ENCODE measurements at regions not wholly inside any gene's neighbourhood (a gene's known extent, or its start where the extent isn't known, plus 50 kb on each side); places are given as distances from the start of the nearest gene placed in this dataset.

DNA sequence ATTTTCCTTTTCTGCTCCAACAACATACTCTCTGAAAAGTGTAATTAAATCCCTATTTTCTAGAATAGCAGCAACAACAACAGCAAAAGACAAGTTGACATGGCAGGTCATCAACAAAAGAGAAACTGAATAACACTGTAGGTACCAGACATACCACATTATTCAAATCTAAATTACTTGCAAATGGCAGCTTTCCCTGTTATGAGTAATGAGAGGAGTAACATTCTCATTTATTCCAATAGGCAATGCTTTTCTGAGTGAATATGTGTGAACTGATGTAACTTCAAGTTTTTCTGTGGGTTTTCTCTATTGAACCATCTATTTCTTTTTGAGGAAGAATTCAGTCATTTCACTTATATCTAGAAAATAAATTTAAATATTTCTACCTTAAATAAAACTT lies 501.5 kb downstream of the TRIB2 start:
- no peak for TF ChIP-seq POLR2A (IDR thresholded peaks at IDR 0.05)
- TF ChIP-seq, protein P1, sequence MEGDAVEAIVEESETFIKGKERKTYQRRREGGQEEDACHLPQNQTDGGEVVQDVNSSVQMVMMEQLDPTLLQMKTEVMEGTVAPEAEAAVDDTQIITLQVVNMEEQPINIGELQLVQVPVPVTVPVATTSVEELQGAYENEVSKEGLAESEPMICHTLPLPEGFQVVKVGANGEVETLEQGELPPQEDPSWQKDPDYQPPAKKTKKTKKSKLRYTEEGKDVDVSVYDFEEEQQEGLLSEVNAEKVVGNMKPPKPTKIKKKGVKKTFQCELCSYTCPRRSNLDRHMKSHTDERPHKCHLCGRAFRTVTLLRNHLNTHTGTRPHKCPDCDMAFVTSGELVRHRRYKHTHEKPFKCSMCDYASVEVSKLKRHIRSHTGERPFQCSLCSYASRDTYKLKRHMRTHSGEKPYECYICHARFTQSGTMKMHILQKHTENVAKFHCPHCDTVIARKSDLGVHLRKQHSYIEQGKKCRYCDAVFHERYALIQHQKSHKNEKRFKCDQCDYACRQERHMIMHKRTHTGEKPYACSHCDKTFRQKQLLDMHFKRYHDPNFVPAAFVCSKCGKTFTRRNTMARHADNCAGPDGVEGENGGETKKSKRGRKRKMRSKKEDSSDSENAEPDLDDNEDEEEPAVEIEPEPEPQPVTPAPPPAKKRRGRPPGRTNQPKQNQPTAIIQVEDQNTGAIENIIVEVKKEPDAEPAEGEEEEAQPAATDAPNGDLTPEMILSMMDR (IDR thresholded peaks at IDR 0.05): no peak
- no peak for TF ChIP-seq POLR2AphosphoS5 (IDR thresholded peaks at IDR 0.05; ENCODE audit: insufficient read depth in 1 of 2, low read depth in 1 of 2)

Data from vagina (tissue), 2 donors.